ENCODE measurements at regions not wholly inside any gene's neighbourhood (a gene's known extent, or its start where the extent isn't known, plus 50 kb on each side); places are given as distances from the start of the nearest gene placed in this dataset.

- no peaks in the 10 kb centered on the region for H3K9me3 ChIP-seq (ENCODE audit: control insufficient read depth, low read depth, low read length)
- H3K36me3 ChIP-seq (ENCODE audit: control insufficient read depth, low read depth, low read length), result no peaks in the 10 kb centered on the region
- no peak overlapping the region for H3K9ac ChIP-seq (ENCODE audit: low read length)
- H3K4me3 ChIP-seq (ENCODE audit: low read length), result no peak overlapping the region
- H3K4me1 ChIP-seq (ENCODE audit: control insufficient read depth, low read depth, low read length), result no peaks in the 10 kb centered on the region
- no peak overlapping the region for H3K27ac ChIP-seq (ENCODE audit: low read length)
- H3K27me3 ChIP-seq (ENCODE audit: control insufficient read depth, insufficient read depth, low read length), result no peaks in the 10 kb centered on the region
Observed at GRCh38 chr5:100299261-100299660, 235.9 kb upstream of the FAM174A start.

- Histone ChIP-seq H3K4me3 (ENCODE audit: low read length) (no peak overlapping the region), H3K27ac (ENCODE audit: low read length) (no peak overlapping the region), H3K9ac (ENCODE audit: low read length) (no peak overlapping the region), H3K9me3 (ENCODE audit: control insufficient read depth, low read depth, low read length) (no peaks in the 10 kb centered on the region), H3K27me3 (ENCODE audit: control insufficient read depth, insufficient read depth, low read length) (no peaks in the 10 kb centered on the region), H3K4me1 (ENCODE audit: control insufficient read depth, low read depth, low read length) (no peaks in the 10 kb centered on the region), H3K36me3 (ENCODE audit: control insufficient read depth, low read depth, low read length) (no peaks in the 10 kb centered on the region)
Observed at GRCh38 chr5:100276071-100276470, 259.1 kb upstream of the FAM174A start.

GRCh38 chr5:100275631-100276030 is 259.5 kb upstream of the FAM174A start:
- Histone ChIP-seq H3K27me3 (ENCODE audit: control insufficient read depth, insufficient read depth, low read length) (no peaks in the 10 kb centered on the region), H3K27ac (ENCODE audit: low read length) (no peak overlapping the region), H3K4me1 (ENCODE audit: control insufficient read depth, low read depth, low read length) (no peaks in the 10 kb centered on the region), H3K9ac (ENCODE audit: low read length) (no peak overlapping the region), H3K9me3 (ENCODE audit: control insufficient read depth, low read depth, low read length) (no peaks in the 10 kb centered on the region), H3K4me3 (ENCODE audit: low read length) (no peak overlapping the region), H3K36me3 (ENCODE audit: control insufficient read depth, low read depth, low read length) (no peaks in the 10 kb centered on the region)

GRCh38 chr5:100273846-100274580 is 261.2 kb upstream of the FAM174A start:
- Histone ChIP-seq H3K9me3 (ENCODE audit: control insufficient read depth, low read depth, low read length) (no peaks in the 10 kb centered on the region), H3K27me3 (ENCODE audit: control insufficient read depth, insufficient read depth, low read length) (no peaks in the 10 kb centered on the region), H3K4me3 (ENCODE audit: low read length) (no peak overlapping the region), H3K9ac (ENCODE audit: low read length) (no peak overlapping the region), H3K27ac (ENCODE audit: low read length) (no peak overlapping the region), H3K36me3 (ENCODE audit: control insufficient read depth, low read depth, low read length) (no peaks in the 10 kb centered on the region), H3K4me1 (ENCODE audit: control insufficient read depth, low read depth, low read length) (no peaks in the 10 kb centered on the region)

GRCh38 chr5:100270023-100270771 is 265.0 kb upstream of the FAM174A start:
- no peaks in the 10 kb centered on the region for H3K36me3 ChIP-seq (ENCODE audit: control insufficient read depth, low read depth, low read length)
- H3K27me3 ChIP-seq (ENCODE audit: control insufficient read depth, insufficient read depth, low read length), result no peaks in the 10 kb centered on the region
- no peak overlapping the region for H3K9ac ChIP-seq (ENCODE audit: low read length)
- H3K4me3 ChIP-seq (ENCODE audit: low read length), result no peak overlapping the region
- H3K4me1 ChIP-seq (ENCODE audit: control insufficient read depth, low read depth, low read length), result no peaks in the 10 kb centered on the region
- H3K27ac ChIP-seq (ENCODE audit: low read length), result no peak overlapping the region
- no peaks in the 10 kb centered on the region for H3K9me3 ChIP-seq (ENCODE audit: control insufficient read depth, low read depth, low read length)

- Histone ChIP-seq H3K4me3 (ENCODE audit: low read length) (no peak overlapping the region), H3K4me1 (ENCODE audit: control insufficient read depth, low read depth, low read length) (no peaks in the 10 kb centered on the region), H3K27ac (ENCODE audit: low read length) (no peak overlapping the region), H3K9me3 (ENCODE audit: control insufficient read depth, low read depth, low read length) (no peaks in the 10 kb centered on the region), H3K9ac (ENCODE audit: low read length) (no peak overlapping the region), H3K27me3 (ENCODE audit: control insufficient read depth, insufficient read depth, low read length) (no peaks in the 10 kb centered on the region), H3K36me3 (ENCODE audit: control insufficient read depth, low read depth, low read length) (no peaks in the 10 kb centered on the region)
Observed at GRCh38 chr5:100260968-100261367, 274.2 kb upstream of the FAM174A start.

- H3K36me3 ChIP-seq (ENCODE audit: control insufficient read depth, low read depth, low read length), result no peaks in the 10 kb centered on the region
- no peak overlapping the region for H3K9ac ChIP-seq (ENCODE audit: low read length)
- H3K9me3 ChIP-seq (ENCODE audit: control insufficient read depth, low read depth, low read length), result no peaks in the 10 kb centered on the region
- H3K4me1 ChIP-seq (ENCODE audit: control insufficient read depth, low read depth, low read length), result no peaks in the 10 kb centered on the region
- no peaks in the 10 kb centered on the region for H3K27me3 ChIP-seq (ENCODE audit: control insufficient read depth, insufficient read depth, low read length)
- H3K27ac ChIP-seq (ENCODE audit: low read length), result no peak overlapping the region
- H3K4me3 ChIP-seq (ENCODE audit: low read length), result no peak overlapping the region
Observed at GRCh38 chr5:100252944-100253343, 282.2 kb upstream of the FAM174A start.

- Histone ChIP-seq H3K27me3 (ENCODE audit: control insufficient read depth, insufficient read depth, low read length) (no peaks in the 10 kb centered on the region), H3K4me3 (ENCODE audit: low read length) (no peak overlapping the region), H3K9ac (ENCODE audit: low read length) (no peak overlapping the region), H3K4me1 (ENCODE audit: control insufficient read depth, low read depth, low read length) (no peaks in the 10 kb centered on the region), H3K9me3 (ENCODE audit: control insufficient read depth, low read depth, low read length) (no peaks in the 10 kb centered on the region), H3K27ac (ENCODE audit: low read length) (no peak overlapping the region), H3K36me3 (ENCODE audit: control insufficient read depth, low read depth, low read length) (no peaks in the 10 kb centered on the region)
Observed at GRCh38 chr5:100252037-100252436, 283.1 kb upstream of the FAM174A start.

GRCh38 chr5:100249884-100250269 is 285.3 kb upstream of the FAM174A start:
- no peak overlapping the region for H3K27ac ChIP-seq (ENCODE audit: low read length)
- no peaks in the 10 kb centered on the region for H3K4me1 ChIP-seq (ENCODE audit: control insufficient read depth, low read depth, low read length)
- no peak overlapping the region for H3K9ac ChIP-seq (ENCODE audit: low read length)
- no peak overlapping the region for H3K4me3 ChIP-seq (ENCODE audit: low read length)
- H3K27me3 ChIP-seq (ENCODE audit: control insufficient read depth, insufficient read depth, low read length), result no peaks in the 10 kb centered on the region
- no peaks in the 10 kb centered on the region for H3K36me3 ChIP-seq (ENCODE audit: control insufficient read depth, low read depth, low read length)
- H3K9me3 ChIP-seq (ENCODE audit: control insufficient read depth, low read depth, low read length), result no peaks in the 10 kb centered on the region

GRCh38 chr5:100249211-100249883 is 285.8 kb upstream of the FAM174A start:
- no peak overlapping the region for H3K9ac ChIP-seq (ENCODE audit: low read length)
- H3K27ac ChIP-seq (ENCODE audit: low read length), result no peak overlapping the region
- H3K9me3 ChIP-seq (ENCODE audit: control insufficient read depth, low read depth, low read length), result no peaks in the 10 kb centered on the region
- H3K4me3 ChIP-seq (ENCODE audit: low read length), result no peak overlapping the region
- no peaks in the 10 kb centered on the region for H3K4me1 ChIP-seq (ENCODE audit: control insufficient read depth, low read depth, low read length)
- no peaks in the 10 kb centered on the region for H3K27me3 ChIP-seq (ENCODE audit: control insufficient read depth, insufficient read depth, low read length)
- no peaks in the 10 kb centered on the region for H3K36me3 ChIP-seq (ENCODE audit: control insufficient read depth, low read depth, low read length)

- Histone ChIP-seq H3K4me3 (ENCODE audit: low read length) (no peak overlapping the region), H3K27ac (ENCODE audit: low read length) (no peak overlapping the region), H3K27me3 (ENCODE audit: control insufficient read depth, insufficient read depth, low read length) (no peaks in the 10 kb centered on the region), H3K9ac (ENCODE audit: low read length) (no peak overlapping the region), H3K4me1 (ENCODE audit: control insufficient read depth, low read depth, low read length) (no peaks in the 10 kb centered on the region), H3K9me3 (ENCODE audit: control insufficient read depth, low read depth, low read length) (no peaks in the 10 kb centered on the region), H3K36me3 (ENCODE audit: control insufficient read depth, low read depth, low read length) (no peaks in the 10 kb centered on the region)
Observed at GRCh38 chr5:100232736-100233135, 302.4 kb upstream of the FAM174A start.

Measured in iPS-18a (cell line).